HG03378 (cell line): ENCODE measurements at regions not wholly inside any gene's neighbourhood (a gene's known extent, or its start where the extent isn't known, plus 50 kb on each side); places are given as distances from the start of the nearest gene placed in this dataset.

ENCODE experiments used
- ATAC-seq: cut with Tn5 transposase; IDR thresholded peaks from one replicate; pipeline ENCODE4 v1.9.1; 2021; ENCODE audit warnings: mild to moderate bottlenecking, moderate library complexity; ENCODE audit not compliant: unreplicated experiment

DNA sequence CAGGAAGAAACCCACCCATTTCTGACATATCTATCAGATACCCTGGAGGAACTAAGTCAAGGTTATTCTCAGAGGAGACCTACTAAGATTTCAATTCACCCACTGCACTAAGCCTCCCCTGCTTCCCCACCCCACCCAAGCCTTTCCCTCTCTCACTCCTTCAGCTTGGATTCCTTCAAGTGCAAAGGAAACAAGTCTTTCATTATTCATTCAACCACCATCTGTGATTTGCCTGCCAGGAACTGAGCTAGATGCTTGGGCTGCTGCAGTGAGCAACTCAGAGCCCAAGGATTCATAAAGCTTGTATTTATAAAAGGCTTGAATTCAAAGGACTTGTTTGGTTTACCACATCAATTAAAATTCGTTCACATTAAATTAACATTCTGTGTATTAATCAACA lies 161.3 kb downstream of the GXYLT1 start:
- no peak for ATAC-seq

DNA sequence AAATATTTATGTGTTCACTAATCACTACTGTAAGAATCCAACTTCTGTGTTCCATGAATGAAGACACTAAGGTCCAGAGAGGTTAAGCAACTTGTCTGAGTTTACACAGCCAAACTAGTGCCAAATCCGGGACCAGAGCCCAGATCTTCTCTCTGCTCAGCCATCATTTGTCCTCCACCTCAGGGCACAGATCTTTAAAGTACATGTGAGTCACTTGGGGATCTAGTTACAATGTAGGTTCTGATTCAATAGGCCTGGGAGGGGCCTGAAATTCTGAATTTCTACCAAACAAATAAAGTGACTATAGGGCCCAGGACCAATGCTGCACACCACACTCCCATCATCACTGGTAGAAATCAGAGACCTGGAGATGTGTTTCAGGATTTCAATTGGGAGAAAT lies 162.9 kb downstream of the GXYLT1 start:
- ATAC-seq = no peak

DNA sequence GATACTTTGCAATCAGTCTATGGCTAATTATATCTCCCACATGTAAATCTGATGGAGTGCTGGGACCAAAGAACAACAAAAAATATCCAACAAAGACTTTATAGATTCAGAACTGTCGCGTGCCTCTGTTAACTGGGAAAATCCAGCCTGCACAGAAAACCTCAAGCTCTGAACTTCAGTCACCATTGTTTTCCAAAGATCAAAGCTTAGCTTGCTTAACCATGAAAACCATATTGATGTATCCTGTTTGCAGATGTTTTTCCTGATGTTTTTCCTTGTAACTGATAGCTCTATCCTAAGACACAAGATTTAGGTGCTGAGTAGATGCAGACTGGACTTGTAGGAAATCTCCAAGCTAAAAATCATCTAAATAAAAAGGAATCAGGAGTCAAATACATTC lies 163.7 kb downstream of the GXYLT1 start:
- no peak for ATAC-seq

DNA sequence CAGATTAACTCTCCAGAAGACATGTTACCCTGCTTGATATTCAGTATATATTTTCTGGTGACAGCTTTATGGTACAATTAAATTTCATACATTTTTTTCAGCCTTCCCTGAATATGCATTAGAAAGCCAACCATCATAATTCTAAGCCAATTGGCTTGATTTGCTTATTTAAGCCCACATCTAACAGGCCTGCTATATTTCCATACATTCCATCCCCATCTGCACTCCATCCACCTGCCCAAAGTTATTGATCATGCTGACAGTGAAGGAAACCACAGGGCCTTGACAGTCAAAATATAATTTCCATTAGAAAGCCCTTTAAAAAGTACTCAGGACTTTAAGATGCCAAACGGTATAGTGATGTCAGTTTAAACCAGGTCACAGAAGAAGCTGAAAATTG lies 164.3 kb downstream of the GXYLT1 start:
- ATAC-seq = no peak

DNA sequence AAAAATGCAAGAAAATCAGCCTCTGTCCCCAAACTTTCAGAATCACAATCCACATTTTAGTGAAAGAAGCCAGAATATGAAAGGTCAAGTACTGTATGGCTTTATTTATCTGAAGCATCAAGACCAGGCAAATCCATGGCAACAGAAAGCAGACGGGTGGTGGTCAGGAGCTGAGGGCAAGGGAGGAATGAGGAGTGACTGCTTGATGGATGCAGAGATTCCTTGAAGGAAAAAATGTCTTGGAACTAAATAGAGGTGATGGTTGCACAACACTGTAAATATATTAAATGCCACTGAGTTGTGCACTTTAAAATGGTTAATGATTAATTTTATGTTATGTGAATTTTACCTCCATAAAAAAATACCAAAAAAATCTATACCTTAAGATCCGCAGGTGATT lies 165.1 kb downstream of the GXYLT1 start:
- ATAC-seq = no peak

DNA sequence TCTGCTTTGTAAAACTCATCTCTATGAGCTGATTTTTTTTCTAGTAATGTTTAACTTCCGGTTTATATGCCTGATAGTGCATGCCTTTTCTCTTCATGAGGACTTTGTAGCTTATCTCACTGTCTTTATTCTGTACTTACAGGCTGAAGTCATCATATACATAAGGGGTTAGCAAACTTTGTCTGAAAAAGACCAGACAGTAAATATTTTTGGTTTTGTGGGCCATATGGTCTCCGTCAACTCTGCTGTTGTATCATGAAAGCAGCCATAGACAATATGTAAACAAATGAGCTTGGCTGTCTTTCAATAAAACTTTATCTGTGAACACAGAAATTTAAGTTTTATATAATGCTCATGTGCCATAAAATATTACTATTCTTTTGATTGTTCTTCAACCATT lies 172.1 kb downstream of the GXYLT1 start:
- ATAC-seq = no peak

DNA sequence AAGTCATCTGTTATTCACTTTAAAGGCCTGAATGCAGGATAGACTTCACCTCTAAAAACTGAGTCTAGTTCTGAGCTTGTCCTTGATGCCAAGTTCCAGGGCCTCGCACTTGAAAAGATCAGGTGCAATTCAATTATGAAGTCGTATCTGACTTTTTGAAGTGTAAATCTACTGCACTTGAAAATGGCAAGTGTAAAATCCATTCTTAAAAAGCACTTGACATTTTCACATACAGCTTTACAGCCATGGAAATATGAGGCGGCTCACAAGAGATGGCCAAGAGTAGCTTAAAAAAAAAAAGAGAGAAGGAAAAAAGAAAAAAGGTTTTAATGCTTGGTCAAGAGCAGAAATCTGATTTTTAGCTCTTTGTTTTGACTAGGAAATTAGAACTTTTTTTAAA lies 172.5 kb downstream of the GXYLT1 start:
- ATAC-seq = no peak

DNA sequence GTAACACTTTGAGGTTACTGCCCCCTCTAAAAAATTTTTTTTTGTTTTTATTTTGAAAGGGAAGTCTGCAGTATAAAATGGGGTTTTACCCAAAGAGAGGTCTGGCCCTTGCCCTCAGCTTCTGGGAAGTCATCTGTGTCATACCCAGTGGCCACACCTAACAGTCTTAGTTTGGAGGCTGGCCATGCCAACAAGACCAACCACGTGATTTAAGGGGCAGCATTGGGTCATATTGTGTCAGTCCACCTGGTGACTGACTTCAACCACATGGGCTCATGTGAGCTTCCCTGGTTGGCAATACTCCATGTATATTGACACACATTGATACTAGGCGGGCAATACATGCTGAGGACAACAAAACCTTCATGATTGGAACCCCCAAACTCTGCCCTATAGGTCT lies 173.9 kb downstream of the GXYLT1 start:
- ATAC-seq = no peak

DNA sequence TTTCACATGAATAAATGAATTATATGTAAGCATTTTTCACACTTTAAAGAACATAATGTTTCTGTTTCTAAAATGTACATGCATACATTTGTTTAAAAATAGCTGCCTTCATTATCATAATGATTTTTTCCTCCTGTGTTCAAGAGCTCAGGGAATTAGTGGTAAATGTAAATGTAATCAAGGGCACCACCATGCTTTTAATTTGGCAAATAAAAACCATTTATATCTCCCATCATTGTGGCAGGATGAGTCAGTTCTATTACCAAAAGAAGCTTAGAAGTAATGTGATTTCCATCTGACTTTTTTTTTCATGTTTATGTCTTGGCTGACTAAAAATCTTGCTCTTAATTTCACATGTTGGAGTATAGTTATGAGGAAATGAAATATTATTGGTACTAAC lies 176.1 kb downstream of the GXYLT1 start:
- ATAC-seq = no peak

DNA sequence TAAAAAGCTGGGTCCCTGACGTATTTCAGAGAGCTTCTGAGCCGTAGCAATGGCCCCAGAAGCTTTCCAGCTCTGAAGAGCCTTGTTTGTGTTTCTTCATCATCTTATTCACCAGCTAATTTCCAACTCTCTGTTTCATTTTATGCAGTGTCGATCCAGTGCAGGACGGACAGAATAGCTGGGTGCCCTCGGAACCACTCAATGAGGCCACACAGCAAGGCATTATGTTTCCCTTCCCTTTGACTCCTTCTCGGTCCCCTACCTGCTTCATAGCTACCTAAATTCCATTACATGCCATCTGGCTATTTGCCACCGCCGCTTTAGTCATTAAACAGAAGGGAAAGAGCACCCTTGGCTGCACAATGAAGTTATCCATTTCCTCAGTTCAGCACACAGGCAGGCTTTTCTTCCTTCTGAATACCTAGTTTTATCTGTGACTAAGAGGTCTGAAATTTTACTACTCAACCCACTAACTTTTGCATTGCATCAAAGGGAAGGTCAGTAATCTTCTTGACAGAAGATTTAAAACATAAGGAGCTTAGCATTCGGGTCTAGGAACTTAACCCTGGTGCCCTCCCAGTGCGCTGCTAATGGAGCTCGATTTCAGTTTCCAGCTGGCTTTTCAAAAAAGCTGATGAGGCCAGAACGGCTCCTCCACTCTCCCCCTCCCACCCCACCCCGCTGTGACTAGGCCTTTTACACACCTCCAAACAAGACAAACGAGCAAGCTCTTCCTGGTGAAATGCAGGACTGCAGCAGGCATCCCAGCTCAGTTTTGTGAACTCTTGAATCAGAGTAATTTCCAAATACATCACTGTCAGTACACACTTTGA lies 176.8 kb downstream of the GXYLT1 start:
- ATAC-seq = no peak

DNA sequence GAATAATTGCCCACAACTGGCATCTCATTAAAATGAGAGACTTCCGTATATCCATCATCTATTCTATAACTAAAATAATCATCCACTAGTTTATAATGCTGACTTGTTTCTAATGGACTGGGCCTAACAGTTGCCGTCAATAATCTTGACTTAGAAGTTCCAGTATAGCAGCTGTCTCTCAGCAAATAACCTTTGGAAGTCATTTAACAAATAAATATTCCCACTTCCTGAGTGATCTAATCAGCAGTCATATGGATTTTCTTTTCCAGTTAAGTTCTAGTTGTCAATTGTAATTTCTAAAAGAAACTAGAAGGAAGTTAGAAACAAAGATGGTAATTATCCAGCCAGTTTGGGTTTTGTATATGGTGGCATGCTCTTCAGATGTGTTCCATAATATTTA lies 177.8 kb downstream of the GXYLT1 start:
- ATAC-seq = no peak

DNA sequence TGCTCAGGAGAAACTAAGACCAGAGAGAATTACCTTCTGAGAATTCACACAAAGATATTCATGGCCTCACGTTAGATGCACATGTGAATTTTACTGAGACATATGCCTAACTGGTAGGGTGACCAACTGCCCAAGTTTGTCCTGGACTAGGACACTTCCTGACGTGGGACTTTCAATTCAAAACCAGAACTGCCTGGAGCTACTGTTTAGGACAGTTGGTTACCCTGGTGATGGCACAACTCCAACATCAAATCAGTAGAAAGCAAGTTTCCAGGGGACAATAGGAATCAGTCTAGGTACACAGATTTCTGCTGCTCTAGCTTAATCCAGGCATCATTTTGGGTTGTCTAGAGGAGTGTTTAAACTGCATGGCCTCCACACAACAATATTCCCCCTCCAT lies 178.7 kb downstream of the GXYLT1 start:
- no peak for ATAC-seq

DNA sequence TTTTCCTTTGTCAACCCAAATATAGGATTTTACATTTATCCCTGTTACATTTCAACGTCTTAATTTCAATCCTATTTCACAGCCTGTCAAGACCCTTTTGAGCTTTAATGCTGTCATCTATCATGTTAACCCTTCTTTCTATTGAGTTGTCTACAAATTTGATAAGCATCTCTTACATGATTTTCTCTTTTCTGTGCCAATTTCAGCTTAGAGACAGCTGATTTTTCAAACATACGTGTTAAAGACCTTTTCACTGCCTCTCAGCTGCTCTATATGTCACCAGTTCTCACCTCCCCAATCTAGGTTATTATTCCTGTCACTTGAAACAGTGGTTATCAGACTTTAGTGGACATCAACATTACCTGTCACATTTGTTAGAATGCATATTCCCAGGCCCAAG lies 181.3 kb downstream of the GXYLT1 start:
- ATAC-seq = no peak

DNA sequence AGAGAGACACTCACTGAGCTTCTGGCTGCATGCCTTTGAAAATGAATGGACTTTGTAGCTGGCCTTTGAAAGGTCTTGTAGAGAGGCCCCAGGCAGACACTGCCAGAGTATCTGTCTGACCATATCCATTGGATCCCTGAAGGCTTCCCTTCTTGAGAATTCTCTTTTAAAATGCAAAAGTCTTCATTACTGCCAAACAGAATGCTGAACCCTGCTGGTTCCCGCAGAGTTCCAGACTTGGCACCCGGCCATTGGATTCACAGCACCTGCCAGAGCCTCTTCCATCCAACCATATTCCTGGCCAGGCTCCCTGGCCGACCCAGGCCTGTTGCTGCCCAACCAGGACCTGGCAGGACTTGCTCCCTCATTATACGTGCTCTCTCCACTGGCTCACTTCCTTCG lies 182.5 kb downstream of the GXYLT1 start:
- no peak for ATAC-seq

DNA sequence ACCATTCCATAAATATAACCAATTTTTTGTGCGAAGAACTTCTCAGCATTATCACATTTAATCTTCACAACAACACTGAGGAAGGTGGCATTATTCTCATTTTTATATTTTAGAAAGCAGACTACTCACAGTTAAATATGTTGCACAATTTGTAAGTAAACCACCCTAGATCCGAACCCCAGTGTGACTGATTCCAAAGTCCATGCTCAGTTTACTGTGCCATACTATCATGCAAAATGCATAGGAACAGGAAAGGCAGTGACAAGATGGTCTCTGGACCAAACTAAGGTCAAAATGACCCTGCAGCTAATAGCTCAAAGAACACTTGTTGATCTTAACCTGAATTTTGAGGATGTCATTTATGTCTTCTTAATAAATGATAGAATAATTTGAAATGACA lies 185.4 kb downstream of the GXYLT1 start:
- no peak for ATAC-seq

DNA sequence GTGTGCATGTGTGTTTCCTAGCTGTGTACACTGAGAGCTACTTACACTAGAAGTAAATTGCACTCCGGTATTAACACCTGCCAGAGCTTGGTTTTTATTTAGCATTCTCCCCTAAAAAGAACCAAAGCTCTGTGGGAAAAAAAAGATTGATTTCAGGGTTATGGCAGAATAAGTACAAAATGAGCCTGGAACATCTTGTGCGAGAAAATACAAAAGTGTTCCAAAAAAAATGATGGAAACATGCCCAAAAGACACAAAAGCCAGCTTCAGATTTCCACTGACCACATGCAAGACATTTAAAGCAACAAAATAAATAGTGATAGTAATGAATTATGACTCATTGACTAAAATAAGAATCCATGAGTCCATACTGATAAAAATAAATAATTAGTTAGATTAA lies 188.3 kb downstream of the GXYLT1 start:
- ATAC-seq = no peak

DNA sequence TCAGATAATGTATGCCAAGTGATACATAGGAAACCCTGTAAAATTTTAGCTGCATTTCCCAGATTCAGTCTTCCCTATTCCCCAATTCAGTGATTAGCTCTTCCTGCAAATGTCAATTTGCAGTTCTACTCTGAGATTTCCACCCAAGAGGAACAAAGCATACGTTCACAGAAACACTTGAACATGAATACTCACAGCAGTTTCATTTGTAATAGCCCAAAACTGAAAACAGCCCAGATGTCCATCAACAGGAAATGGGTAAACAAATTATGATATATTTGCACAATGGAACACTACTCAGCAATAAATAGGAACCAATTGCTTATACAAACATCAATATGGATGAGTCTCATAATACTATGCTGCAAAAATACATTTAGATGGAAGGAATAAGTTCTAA lies 194.2 kb downstream of the GXYLT1 start:
- ATAC-seq = no peak

DNA sequence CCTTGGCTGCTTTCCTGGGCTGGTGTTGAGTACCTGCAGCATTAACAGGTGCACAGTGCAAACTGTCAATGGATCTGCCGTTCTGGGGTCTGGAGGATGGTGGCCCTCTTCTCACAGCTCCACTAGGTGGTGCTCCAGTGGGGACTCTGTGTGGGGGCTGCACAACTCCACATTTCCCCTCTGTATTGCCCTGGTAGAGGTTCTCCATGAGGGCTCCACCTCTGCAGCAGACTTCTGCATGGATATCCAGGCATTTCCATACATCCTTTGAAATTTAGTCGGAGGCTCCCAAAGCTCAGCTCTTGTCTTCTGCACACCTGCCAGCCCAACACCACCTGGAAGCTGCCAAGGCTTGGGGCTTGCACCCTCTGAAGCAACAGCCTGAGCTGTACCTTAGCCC lies 198.6 kb downstream of the GXYLT1 start:
- ATAC-seq = no peak

DNA sequence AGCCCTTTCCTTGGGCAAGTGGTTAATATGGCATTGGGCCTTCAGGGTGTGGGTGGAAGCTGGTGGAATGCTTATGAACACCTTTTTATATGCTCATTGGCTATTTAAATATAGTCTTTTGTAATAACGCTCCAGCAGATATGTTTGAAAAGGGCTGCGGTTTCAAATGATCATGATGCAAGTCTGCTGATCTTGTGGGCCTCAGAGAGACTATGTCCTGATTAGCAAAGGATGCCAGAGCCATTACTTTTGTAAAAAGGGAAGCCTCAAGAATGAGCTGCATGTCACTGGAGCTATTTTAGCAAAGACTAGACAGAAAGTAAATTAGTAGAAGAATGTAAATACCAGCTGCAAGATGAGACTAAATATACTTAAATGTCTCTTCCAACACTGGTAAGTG lies 200.5 kb downstream of the GXYLT1 start:
- no peak for ATAC-seq

DNA sequence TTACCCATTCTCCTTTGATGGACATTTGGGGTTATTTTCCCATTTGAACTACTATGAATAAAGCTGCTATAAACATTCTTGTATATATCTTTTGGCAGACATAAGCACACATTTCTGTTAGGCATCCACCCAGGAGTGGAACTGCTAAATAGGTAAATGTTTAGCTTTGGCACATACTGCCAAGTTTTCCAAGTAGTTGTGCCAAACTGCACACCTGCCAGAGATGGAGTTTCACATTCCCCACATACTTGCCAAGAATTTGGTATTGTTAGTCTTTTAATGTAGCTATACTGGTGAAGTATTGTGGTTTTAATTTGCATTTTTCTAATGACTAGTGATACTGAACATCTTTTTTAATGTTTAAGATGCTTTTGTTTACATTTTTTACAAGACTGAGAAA lies 201.0 kb downstream of the GXYLT1 start:
- no peak for ATAC-seq

DNA sequence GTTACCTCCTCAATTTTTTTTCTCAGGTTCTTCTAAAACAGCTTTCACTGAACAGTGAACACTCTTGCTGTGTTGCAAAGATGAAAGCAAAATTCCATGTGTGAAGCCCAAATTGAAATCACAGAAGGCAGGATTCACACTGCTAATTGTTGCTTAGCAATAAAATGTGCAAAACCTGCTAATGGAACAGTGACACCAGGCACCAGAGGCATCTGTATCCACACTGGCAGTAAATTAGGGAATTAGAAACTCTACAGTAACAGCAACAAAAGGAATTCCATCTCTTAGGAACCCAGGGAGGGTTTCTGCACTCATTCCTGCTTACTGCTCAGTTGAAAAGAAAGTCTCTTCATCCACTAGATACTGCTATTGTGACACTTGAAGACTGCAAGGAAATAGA lies 202.3 kb downstream of the GXYLT1 start:
- ATAC-seq = no peak

DNA sequence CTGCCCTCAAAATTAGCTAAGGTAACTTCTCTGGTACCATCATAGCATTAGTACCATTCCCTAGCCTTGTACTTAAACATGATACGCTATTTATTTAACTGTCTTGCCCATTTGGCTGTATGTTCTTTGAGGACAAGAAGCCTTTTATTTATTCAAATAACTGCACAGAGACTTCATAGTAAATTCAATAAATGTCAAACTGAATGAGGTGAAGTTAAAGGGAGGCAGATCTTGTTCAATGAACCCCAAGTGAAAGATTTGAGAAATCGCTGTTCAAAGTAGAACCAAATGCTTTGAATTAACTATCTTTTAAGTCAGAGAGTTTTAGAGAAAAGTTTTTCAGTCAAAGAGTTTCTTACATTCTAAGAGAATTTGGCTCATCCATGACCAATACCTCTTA lies 203.6 kb downstream of the GXYLT1 start:
- no peak for ATAC-seq

DNA sequence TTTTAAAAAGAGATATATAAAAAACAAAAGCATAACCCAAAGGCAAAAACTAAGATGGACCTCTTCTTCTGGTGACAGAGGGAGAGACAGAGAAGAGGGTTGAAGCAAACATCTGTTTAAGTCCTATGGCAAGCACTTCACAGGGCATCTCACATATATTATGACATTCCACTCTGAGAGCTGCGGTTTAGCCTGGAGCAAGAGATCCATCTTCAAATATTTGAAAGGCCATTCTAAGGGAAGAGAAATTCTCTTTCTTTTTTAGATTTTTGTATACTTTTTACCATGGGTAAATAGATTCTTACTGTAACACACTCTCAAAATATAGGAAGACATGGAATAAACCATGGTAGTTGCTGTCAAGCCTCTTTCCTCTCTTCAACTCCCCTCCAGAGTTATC lies 204.1 kb downstream of the GXYLT1 start:
- no peak for ATAC-seq
